ENCODE measurements at regions not wholly inside any gene's neighbourhood (a gene's known extent, or its start where the extent isn't known, plus 50 kb on each side); places are given as distances from the start of the nearest gene placed in this dataset.

DNA sequence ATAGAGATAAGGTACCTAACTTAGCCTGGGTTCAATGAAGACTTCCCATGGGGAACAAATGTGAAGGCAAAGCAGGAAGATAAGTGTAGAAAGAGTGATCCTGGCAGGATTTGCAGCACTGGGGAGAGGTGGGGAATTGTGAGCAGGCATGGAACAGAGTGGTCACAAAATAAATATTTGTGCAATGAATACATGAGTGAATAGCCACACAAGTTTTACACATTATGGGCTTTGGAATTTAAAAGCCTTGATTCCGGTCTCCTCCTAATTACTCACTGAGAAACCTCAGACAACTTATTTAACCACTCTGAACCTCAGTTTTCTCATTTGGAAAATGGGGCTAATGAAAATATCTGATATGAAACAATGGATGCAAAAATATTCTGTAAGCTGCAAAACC is 148.3 kb downstream of the ELAVL4 start:
- WGBS, result 88% methylated on average over 1 of the region's 1 CpG
- Histone ChIP-seq H3K27ac (ENCODE audit: low read depth) (no peak overlapping the region), H3K4me3 (ENCODE audit: low read depth, low read length) (no peak overlapping the region)

More for the DNA sequence above, 148.3 kb downstream of the ELAVL4 start:
- Histone ChIP-seq H3K4me1 (ENCODE audit: insufficient read depth) (no peaks in the 10 kb centered on the region), H3K36me3 (ENCODE audit: insufficient read depth) (no peaks in the 10 kb centered on the region)
- DNase-seq (ENCODE audit: extremely low spot score), result no peak
